VCaP (cell line): ENCODE measurements at regions not wholly inside any gene's neighbourhood (a gene's known extent, or its start where the extent isn't known, plus 50 kb on each side); places are given as distances from the start of the nearest gene placed in this dataset.

Experiments
- H3K27ac ChIP-seq: fragments of 450-650 bp; 2 replicates; pipeline ENCODE4 v1.5.1; 2017
- CTCF ChIP-seq: fragments of 450-650 bp; conservative IDR thresholded peaks from 2 replicates; pipeline ENCODE4 v1.5.1; 2017; ENCODE audit warnings: mild to moderate bottlenecking, moderate library complexity

- TF ChIP-seq CTCF = no peak
These were observed 376.8 kb upstream of the ID2 start for GRCh38 chr2:8304821-8305766.

GRCh38 chr2:8306530-8307351 is 375.1 kb upstream of the ID2 start:
- no peak for TF ChIP-seq CTCF
- no peak overlapping the region for H3K27ac ChIP-seq

More at GRCh38 chr2:8304821-8305766, 376.8 kb upstream of the ID2 start:
- no peak overlapping the region for H3K27ac ChIP-seq

GRCh38 chr2:8307606-8308180 is 374.2 kb upstream of the ID2 start:
- H3K27ac ChIP-seq = no peak overlapping the region
- TF ChIP-seq CTCF = no peak

GRCh38 chr2:8309131-8309530 is 372.7 kb upstream of the ID2 start:
- no peak for TF ChIP-seq CTCF
- H3K27ac ChIP-seq = no peak overlapping the region

GRCh38 chr2:8310557-8311455 is 371.1 kb upstream of the ID2 start:
- no peak overlapping the region for H3K27ac ChIP-seq
- TF ChIP-seq CTCF = no peak

- H3K27ac ChIP-seq = no peak overlapping the region
These were observed 369.6 kb upstream of the ID2 start for GRCh38 chr2:8312221-8312620.

More at GRCh38 chr2:8312221-8312620, 369.6 kb upstream of the ID2 start:
- TF ChIP-seq CTCF = no peak
